GM21576 (cell line): ENCODE measurements at regions not wholly inside any gene's neighbourhood (a gene's known extent, or its start where the extent isn't known, plus 50 kb on each side); places are given as distances from the start of the nearest gene placed in this dataset.

Experiments used
- ATAC-seq: cut with Tn5 transposase; IDR thresholded peaks from one replicate; pipeline ENCODE4 v1.9.1; 2021; ENCODE audit warnings: mild to moderate bottlenecking, moderate library complexity; ENCODE audit not compliant: unreplicated experiment

- ATAC-seq: no peak
These were observed 354.9 kb downstream of the TFAP2A start for GRCh38 chr6:10060004-10060403.

GRCh38 chr6:10054672-10055071 lies 360.2 kb downstream of the TFAP2A start:
- ATAC-seq: no peak

DNA sequence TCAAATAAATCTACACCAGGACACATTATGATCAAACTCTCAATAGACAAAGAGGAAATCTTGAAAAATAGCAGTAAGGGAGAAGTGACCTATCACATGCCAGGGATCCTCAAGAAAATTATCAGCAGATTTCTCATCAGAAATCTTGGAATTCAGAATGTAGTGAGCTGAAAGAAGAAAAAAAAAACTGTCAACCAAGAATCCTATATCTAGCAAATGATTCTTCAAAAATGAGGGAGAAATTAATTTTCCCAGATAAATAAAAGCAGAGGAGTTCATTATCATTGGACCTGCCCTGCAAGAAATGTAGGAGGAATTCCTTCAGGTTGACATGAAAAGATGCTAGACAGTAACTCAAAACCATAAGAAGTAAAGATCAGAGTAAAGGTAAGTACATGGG lies 363.6 kb downstream of the TFAP2A start:
- no peak for ATAC-seq

GRCh38 chr6:10048370-10049297 lies 366.2 kb downstream of the TFAP2A start:
- ATAC-seq: no peak

DNA sequence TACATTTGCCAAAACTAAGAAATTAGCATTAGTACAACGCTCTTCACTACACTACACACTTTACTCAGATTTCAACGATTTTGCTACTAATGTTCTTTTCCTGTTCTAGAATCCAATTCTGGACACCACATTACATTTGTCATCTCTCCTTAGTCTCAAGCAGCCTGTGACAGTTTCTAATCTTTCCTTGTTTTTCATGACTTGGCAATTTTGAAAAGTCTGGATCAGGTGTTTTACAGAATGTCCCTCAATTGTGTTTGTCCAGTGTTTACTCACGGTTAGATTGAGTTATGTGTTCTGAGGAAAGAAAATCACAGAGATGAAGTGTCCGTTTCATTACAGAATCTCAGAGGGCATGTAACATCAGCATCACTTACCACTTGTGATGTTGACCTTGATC lies 372.6 kb downstream of the TFAP2A start:
- no peak for ATAC-seq

DNA sequence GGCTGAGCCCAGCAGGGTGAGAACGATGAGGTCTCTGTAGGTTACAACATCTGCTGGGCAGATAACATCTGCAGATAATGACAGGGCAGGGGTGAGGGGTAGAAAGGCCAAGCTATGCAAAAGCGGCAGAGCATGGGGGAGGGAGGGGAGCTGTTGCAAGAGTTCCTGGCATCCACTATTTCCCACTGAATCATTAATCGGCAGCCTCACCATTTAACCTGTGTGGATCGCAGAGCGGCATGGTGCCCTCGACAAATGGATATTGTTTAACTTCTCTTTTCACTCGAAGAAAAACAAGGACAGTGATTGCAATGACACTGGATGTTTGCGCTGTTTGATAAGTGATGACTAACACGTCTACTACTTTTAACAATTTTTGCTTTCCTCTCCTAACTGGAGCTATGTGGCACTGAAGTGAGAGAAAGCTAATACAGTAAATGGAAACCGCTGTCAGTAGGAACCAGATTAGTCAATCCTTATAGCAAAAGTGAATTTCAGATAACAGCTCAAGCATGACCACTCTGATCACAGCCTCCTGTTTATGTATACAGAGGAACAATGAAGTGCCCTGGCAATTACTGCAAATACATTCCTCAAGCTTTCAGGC lies 381.5 kb downstream of the TFAP2A start:
- no peak for ATAC-seq

GRCh38 chr6:10031617-10032016 lies 383.3 kb downstream of the TFAP2A start:
- no peak for ATAC-seq

DNA sequence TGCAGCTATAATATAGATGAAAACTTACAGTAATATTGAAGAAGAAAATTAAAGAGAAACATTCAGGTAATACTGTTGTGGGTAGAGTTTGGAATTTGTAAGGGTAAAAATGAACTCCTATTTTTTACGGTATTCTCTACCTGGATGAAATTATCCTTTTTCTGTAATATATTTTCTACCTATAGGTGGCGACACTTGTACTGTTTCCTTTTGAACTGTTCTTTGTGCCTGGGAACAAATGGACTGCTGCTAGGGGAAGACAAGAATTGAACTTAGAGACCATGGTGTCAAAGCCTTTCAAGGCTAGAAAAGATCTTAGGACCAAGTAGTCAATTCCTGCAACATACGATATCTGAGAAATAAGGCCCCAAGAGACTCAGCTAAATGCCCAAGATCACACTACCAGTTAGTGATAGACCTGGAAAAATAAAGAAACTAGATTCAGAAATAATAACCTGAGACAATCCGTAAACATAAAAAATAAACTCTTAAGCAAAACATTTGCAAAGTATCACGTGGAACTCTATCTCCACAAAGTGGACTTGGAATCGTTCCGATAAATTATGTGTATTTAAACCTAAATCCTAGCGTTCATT lies 383.8 kb downstream of the TFAP2A start:
- no peak for ATAC-seq

DNA sequence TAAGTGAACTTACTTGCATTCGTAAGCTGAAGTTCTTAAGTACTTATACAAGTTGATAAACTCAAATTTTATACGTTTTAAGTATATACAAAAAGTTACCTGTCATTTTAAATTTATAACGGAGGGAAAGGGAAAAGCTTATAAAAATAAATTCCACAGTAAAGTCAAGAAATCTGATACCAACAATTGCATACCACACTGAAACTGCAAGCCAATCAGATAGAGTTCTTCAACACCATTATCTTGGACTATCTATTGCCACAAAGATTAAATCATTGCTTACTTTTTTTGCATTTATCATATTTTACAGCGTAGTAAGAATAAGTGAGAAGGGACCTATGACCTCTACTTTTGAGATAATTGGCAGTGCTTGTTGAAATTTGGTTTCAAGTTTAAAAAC lies 386.7 kb downstream of the TFAP2A start:
- no peak for ATAC-seq

DNA sequence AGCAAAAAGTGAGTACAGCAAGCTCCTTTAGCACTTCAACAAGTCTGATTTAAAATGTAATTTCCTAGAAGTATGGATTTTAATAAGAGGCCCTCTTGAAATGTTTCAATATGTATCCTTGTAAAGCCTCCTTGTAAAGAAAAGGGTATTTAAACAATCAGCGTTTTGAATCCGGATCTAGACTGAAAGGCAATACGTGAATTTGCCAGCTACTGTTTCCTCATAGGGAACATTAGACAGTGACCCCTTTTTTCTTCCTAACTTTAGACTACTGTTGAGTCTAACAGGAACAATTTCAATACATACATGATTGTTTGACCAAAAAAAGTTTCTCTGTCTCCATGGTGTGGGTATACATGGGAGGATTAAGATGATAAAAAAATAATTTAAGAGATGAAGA lies 395.0 kb downstream of the TFAP2A start:
- ATAC-seq: no peak

GRCh38 chr6:10014557-10014956 lies 400.3 kb downstream of the TFAP2A start:
- no peak for ATAC-seq

GRCh38 chr6:10000551-10000950 lies 414.3 kb downstream of the TFAP2A start:
- no peak for ATAC-seq

DNA sequence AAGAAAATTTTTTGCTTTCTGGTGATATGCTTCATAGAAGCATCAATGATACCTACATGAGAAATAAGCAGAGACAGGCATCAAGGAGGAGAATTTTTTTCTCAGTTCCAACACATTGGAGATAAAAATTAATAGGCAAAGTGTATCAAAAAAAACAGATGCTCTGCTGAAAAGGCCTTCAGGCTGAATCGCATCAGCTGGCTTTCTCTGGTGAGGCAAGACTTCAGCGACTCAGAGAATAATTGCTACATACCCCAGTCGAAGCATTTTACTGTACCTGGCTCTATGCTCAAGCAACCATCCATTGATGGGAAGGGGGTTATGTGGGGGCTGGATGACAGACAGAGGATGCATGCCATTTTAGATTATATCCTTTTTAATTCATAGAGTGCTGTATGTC lies 415.1 kb downstream of the TFAP2A start:
- no peak for ATAC-seq

GRCh38 chr6:9986273-9986672 lies 428.6 kb downstream of the TFAP2A start:
- ATAC-seq: no peak

DNA sequence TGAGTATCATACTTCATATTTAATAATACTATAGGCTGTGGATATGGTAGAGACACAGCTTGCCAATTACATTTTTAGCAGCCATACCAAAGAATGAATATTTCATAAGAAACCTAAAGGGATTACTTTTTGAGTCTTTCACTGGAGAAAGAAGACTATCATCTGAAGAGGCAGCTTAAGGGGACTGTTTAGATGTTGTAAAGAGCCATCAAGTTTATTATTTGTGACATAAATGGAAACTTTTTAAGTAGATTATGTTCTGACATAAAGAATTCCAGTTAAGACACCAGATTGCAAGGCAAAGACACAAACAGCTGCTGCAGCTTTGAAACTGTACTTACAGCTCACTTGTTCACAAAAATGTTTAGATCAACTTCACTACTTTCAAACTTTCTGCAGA lies 429.4 kb downstream of the TFAP2A start:
- no peak for ATAC-seq

- no peak for ATAC-seq
These were observed 430.3 kb downstream of the TFAP2A start for GRCh38 chr6:9984607-9985006.

- ATAC-seq: no peak
These were observed 431.7 kb downstream of the TFAP2A start for GRCh38 chr6:9983168-9983567.

GRCh38 chr6:9982215-9982614 lies 432.7 kb downstream of the TFAP2A start:
- no peak for ATAC-seq

- ATAC-seq: no peak
These were observed 434.9 kb downstream of the TFAP2A start for GRCh38 chr6:9979996-9980395.

DNA sequence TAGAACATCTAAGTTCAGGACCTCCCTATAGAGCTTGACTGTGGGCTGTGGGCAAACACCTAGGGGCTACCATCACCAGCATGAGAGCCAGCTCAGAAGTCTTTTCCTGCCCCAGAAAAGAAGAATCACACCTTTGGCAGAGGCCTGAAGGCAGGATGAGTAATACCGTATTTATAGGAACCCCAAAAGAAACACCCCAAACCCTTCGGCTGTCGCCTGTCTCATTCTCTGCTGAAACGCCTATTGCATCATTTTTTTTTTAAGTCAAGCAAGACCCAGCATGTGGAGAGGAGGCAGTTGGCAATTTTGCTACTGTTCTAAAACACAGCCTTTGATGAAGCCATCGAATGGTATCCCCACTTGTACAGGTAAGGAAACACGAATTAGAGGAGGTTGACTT lies 436.4 kb downstream of the TFAP2A start:
- ATAC-seq: no peak

GRCh38 chr6:9977411-9977810 lies 437.5 kb downstream of the TFAP2A start:
- no peak for ATAC-seq

- no peak for ATAC-seq
These were observed 453.2 kb downstream of the TFAP2A start for GRCh38 chr6:9961646-9962045.
